Sigmoid colon (tissue), 6 donors: ENCODE measurements at regions not wholly inside any gene's neighbourhood (a gene's known extent, or its start where the extent isn't known, plus 50 kb on each side); places are given as distances from the start of the nearest gene placed in this dataset.

ENCODE experiments used
- DNase-seq: peaks from one replicate; pipeline ENCODE4 v3.0.0-alpha.2; 2019
- H3K27ac ChIP-seq, 4 donors: fragments of 200-600 bp; sonication (generic); one replicate each; pipeline ENCODE4 v1.5.1; 2016 to 2019; ENCODE audit warnings: mild to moderate bottlenecking in 1 of 4
- H3K27me3 ChIP-seq, 3 donors: fragments of 200-600 bp; sonication (generic); one replicate each; pipeline ENCODE4 v1.5.1; 2019; ENCODE audit warnings: mild to moderate bottlenecking in 1 of 3
- H3K36me3 ChIP-seq, 4 donors: fragments of 200-600 bp; sonication (generic); one replicate each; pipeline ENCODE4 v1.5.1; 2016 to 2019
- H3K4me1 ChIP-seq, 4 donors: fragments of 200-600 bp; sonication (generic); one replicate each; pipeline ENCODE4 v1.5.1; 2017 to 2019
- H3K4me3 ChIP-seq, 4 donors: fragments of 200-600 bp; sonication (generic); one replicate each; pipeline ENCODE4 v1.5.1; 2017 to 2019; ENCODE audit warnings: mild to moderate bottlenecking in 2 of 4, moderate library complexity in 1 of 4
- H3K9me3 ChIP-seq, 4 donors: fragments of 200-600 bp in 3 of 4; sonication (generic) in 3 of 4; one replicate each; pipeline versions ENCODE4 v1.5.1 to v1.6.1; 2013 to 2019
- EP300 ChIP-seq, 4 donors: sonication (generic); formaldehyde crosslinking; IDR thresholded peaks; one replicate each; pipeline ENCODE4 v1.6.1; 2017; ENCODE audit warnings: antibody characterized with exemption in 4 of 4
- POLR2A ChIP-seq, 2 donors: fragments of 450-650 bp; IDR thresholded peaks; one replicate each; pipeline ENCODE4 v1.6.1; 2016; ENCODE audit warnings: antibody characterized with exemption in 2 of 2, mild to moderate bottlenecking in 2 of 2, moderate library complexity in 2 of 2
- POLR2AphosphoS5 ChIP-seq, 4 donors: sonication (generic); formaldehyde crosslinking; IDR thresholded peaks; one replicate each; pipeline ENCODE4 v1.6.1; 2017; ENCODE audit warnings: antibody characterized with exemption in 4 of 4
- WGBS, 2 donors: extraction: QIAGEN DNeasy Blood & Tissue Kit; methylation state at CpG; one replicate each; pipeline ENCODE4 v1.1.7; 2013; 5-methylcytosine and 5-hydroxymethylcytosine counted together
- intact Hi-C: fragments of 100-400 bp; cut with DNase I; formaldehyde crosslinking; loops from one replicate; pipeline ENCODE4 v1.15.1; 2023
- TF ChIP-seq, protein P1 (sequence below), 4 experiments: fragments of 450-650 bp in 3 of 4; fragments of 200-600 bp in 1 of 4; IDR thresholded peaks; one replicate each; pipeline ENCODE4 v1.5.1; 2016 to 2019; ENCODE audit warnings: antibody characterized with exemption in 4 of 4, mild to moderate bottlenecking in 3 of 4, moderate library complexity in 2 of 4
- donor health status: healthy with polysubstance abuse.
- donor health status: healthy.

DNA sequence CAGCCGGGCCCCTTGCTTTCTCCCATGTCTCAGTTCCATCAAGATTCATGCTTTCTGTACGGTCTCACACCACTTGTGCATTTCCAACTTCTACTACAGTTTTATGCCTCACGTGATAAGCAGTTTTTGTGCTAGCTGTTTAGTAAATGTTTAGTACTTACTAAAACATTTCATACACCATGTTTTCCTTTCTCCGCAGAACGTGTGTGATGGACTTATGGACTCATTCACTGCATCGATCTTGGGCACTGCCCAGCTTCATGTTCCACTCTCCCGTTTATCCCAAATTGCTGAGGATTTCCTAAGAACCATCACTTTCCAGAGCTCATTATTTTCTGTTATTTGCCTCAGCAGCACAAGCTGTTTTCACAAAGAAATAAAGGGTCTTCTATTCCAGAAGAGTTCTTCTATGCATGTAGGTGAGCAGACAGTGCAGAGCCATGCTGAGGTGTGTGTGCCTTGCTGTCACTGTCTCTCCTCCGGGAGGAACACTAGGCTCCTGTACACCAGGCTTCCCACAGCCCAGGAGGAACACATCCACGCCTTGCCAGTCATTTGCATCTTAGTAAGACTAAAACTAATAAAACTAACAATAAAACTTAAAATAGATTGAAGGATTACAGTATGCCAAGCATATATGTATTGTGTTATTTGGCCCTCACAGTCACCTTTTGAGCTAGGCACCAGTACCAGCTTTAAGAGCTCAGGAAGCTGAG, 90.3 kb upstream of the EEA1 start:
- no peaks in the 10 kb centered on the region for H3K27me3 ChIP-seq
- H3K27ac ChIP-seq: no peak overlapping the region
- intact Hi-C loops: no loop called here
- no peak overlapping the region for H3K4me3 ChIP-seq
- TF ChIP-seq POLR2A (IDR thresholded peaks at IDR 0.05) (peak in 1 of 2 donors; percentile 24), POLR2AphosphoS5 (IDR thresholded peaks at IDR 0.05) (no peak)
- WGBS, 2 donors: 24 to 76% methylated on average over 9 of the region's 9 CpGs
- H3K9me3 ChIP-seq: no peaks in the 10 kb centered on the region
- DNase-seq: no peak
- no peaks in the 10 kb centered on the region for H3K36me3 ChIP-seq
- no peaks in the 10 kb centered on the region for H3K4me1 ChIP-seq

DNA sequence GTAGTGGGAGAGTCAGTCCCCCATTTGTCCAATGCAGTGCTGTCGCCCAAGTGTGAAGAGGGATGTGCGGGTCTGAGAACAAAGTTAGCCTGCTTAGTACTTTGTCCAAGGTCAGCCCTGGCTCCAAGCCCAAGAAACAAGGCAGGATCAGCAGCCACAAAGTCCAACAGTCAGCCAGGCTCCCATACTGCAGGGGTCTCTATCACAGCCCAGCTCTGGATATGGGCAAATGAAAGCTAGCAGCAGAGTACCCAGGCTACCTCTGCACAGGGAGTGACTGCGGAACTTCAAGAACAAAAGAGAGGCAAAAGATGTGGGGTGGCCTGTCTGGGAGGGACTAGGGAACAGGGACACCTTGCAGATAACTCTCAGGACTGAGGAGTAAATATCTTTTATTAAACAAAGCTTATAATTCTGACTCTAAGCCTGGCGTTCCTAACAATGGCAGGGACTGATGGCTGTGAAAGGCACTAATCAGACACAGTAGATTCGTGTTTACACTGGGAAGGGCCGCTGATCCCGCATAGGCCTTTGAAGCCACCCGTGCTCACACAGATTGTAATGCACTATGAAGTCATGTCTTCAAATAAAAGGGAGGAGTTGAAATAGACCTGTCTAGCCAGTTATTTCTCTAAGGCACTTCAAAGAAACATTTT, 91.0 kb upstream of the EEA1 start:
- H3K4me3 ChIP-seq: no peak overlapping the region
- 20 to 66% methylated on average over 8 of the region's 8 CpGs for WGBS, 2 donors
- no peaks in the 10 kb centered on the region for H3K36me3 ChIP-seq
- intact Hi-C loops: no loop called here
- no peak overlapping the region for H3K27ac ChIP-seq
- no peaks in the 10 kb centered on the region for H3K27me3 ChIP-seq
- no peaks in the 10 kb centered on the region for H3K9me3 ChIP-seq
- DNase-seq: no peak
- no peaks in the 10 kb centered on the region for H3K4me1 ChIP-seq
- TF ChIP-seq POLR2AphosphoS5 (IDR thresholded peaks at IDR 0.05) (no peak), EP300 (IDR thresholded peaks at IDR 0.05) (no peak), POLR2A (IDR thresholded peaks at IDR 0.05) (no peak)
- TF ChIP-seq, protein P1, sequence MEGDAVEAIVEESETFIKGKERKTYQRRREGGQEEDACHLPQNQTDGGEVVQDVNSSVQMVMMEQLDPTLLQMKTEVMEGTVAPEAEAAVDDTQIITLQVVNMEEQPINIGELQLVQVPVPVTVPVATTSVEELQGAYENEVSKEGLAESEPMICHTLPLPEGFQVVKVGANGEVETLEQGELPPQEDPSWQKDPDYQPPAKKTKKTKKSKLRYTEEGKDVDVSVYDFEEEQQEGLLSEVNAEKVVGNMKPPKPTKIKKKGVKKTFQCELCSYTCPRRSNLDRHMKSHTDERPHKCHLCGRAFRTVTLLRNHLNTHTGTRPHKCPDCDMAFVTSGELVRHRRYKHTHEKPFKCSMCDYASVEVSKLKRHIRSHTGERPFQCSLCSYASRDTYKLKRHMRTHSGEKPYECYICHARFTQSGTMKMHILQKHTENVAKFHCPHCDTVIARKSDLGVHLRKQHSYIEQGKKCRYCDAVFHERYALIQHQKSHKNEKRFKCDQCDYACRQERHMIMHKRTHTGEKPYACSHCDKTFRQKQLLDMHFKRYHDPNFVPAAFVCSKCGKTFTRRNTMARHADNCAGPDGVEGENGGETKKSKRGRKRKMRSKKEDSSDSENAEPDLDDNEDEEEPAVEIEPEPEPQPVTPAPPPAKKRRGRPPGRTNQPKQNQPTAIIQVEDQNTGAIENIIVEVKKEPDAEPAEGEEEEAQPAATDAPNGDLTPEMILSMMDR (IDR thresholded peaks at IDR 0.05): no peak

DNA sequence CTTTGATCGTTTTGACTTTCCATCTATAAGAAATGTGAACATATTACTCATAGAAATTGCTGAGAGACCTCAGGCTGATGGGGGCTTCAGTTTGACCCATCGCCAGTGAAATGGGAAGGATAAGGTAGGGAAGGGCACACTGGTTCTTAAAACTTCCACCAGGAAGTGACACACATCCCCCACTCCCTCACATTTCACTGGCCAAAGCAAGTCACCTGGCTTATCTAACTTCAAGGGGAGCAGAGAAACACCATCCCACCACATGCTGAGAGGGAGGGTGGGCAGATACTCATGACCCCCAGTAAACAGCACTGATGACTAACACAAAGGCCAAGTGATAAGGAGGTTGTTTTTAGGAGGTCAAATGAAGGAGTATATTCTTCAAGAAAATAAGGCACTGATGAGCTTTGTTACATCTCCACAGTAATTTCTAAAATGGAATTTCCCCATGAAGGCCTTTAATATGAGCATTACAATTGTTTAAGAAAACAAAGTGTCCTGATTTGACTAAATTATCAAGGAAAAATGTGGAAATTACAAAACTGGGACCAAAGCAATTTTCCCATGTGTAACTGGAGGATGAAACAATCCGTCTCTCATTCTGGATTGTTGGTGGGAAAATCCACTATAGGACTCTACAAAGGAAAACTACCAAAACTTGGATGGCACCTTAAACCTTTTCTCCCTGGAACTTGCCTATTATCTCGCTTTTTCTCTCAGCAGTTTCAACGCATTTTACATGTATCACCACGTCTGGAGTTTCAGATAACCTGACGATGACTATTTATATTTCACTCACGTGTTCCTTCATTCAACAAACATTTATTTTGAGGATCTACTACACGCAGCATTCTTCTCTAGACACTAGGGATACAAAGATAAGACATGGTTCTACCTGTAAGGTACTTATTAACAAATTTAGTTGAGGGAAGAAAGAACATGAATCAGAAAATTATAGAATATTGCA, 91.8 kb upstream of the EEA1 start:
- no peak for TF ChIP-seq EP300 (IDR thresholded peaks at IDR 0.05)
- TF ChIP-seq, protein P1 (IDR thresholded peaks at IDR 0.05): no peak
- TF ChIP-seq POLR2A (IDR thresholded peaks at IDR 0.05): no peak
- TF ChIP-seq POLR2AphosphoS5 (IDR thresholded peaks at IDR 0.05): no peak
- no peak for DNase-seq
- H3K27ac ChIP-seq: no peak overlapping the region

DNA sequence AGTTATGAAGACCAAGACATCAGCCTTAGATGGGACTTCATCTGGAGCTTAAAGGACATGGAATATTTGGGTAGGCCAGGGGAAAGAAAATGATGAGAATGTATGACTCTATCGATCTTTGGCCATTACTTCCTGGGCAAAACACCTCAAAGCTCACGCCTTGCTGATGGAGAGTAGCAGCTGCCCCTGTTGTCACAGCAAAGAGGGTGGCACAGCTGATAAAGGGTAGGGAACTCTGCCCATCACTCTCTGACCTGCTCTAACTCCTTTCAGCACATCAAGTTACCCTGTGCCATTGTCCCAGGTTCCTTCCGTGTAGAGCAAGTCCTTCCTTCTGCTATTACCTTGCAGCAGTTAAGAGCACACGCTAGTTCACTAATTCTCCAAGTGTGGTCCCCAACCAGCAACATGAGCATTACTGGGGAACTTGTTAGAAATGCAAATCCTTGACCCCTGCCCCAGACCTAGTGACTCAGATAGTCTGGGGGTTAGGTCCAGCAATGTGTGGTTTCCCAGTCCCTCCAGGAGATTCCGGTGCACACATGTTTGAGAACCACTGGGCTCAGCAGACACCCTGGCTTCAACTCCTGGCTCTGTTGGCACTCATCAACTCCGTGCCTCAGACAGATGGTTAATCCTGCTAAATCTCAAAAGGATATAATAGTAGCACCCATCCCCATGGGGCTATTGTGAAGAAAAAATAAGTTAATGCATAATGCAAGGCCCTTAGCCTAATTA, 93.7 kb upstream of the EEA1 start:
- 93 to 96% methylated on average over 6 of the region's 6 CpGs for WGBS, 2 donors
- H3K4me1 ChIP-seq: no peaks in the 10 kb centered on the region

More for the DNA sequence above, 91.8 kb upstream of the EEA1 start:
- Histone ChIP-seq H3K36me3 (no peaks in the 10 kb centered on the region), H3K27me3 (no peaks in the 10 kb centered on the region), H3K4me1 (no peaks in the 10 kb centered on the region), H3K4me3 (no peak overlapping the region), H3K9me3 (no peaks in the 10 kb centered on the region)
- intact Hi-C loops: no loop called here
- WGBS, 2 donors: 29 to 70% methylated on average over 9 of the region's 9 CpGs

More for the DNA sequence above, 93.7 kb upstream of the EEA1 start:
- H3K27ac ChIP-seq: no peak overlapping the region
- no peak overlapping the region for H3K4me3 ChIP-seq
- intact Hi-C loops: no loop called here
- H3K9me3 ChIP-seq: no peaks in the 10 kb centered on the region
- TF ChIP-seq, protein P1 (IDR thresholded peaks at IDR 0.05): no peak
- TF ChIP-seq POLR2A (IDR thresholded peaks at IDR 0.05) (no peak), EP300 (IDR thresholded peaks at IDR 0.05) (no peak), POLR2AphosphoS5 (IDR thresholded peaks at IDR 0.05) (no peak)
- H3K27me3 ChIP-seq: no peaks in the 10 kb centered on the region
- H3K36me3 ChIP-seq: no peaks in the 10 kb centered on the region
- DNase-seq: no peak
